Lung (tissue), 11 donors: ENCODE measurements at regions not wholly inside any gene's neighbourhood (a gene's known extent, or its start where the extent isn't known, plus 50 kb on each side); places are given as distances from the start of the nearest gene placed in this dataset.
A peak's percentile ranks its signal among the peaks of the same experiment; 100 is the strongest.

Experiments used
- ATAC-seq: fragments of 200-7000 bp; cut with Tn5 transposase; one replicate; pipeline ENCODE4 v1.9.1; 2020; ENCODE audit warnings: moderate number of reproducible peaks; ENCODE audit not compliant: insufficient read depth, low FRiP score
- DNase-seq, 3 donors: peaks; one replicate each; pipeline ENCODE4 v3.0.0-alpha.2; 2013 to 2017
- H3K27ac ChIP-seq, 2 donors: one replicate each; pipeline ENCODE4 v1.5.1; 2013; ENCODE audit warnings: mild to moderate bottlenecking in 2 of 2, moderate library complexity in 2 of 2, control low read depth in 1 of 2, inconsistent platforms in 1 of 2, low read depth in 1 of 2, low read length in 1 of 2
- H3K27me3 ChIP-seq, 3 donors: one replicate each; pipeline ENCODE4 v1.5.1; 2013; ENCODE audit warnings: low read length in 2 of 3; ENCODE audit not compliant: control insufficient read depth in 3 of 3, insufficient read depth in 3 of 3
- H3K36me3 ChIP-seq, 4 donors: one replicate each; pipeline ENCODE4 v1.5.1; 2013; ENCODE audit warnings: low read length in 4 of 4, mild to moderate bottlenecking in 1 of 4, moderate library complexity in 1 of 4; ENCODE audit not compliant: control insufficient read depth in 4 of 4, insufficient read depth in 4 of 4
- H3K4me1 ChIP-seq, 5 donors: one replicate each; pipeline ENCODE4 v1.5.1; 2013; ENCODE audit warnings: low read length in 5 of 5, mild to moderate bottlenecking in 2 of 5, moderate library complexity in 1 of 5; ENCODE audit not compliant: control insufficient read depth in 5 of 5, insufficient read depth in 5 of 5
- H3K4me3 ChIP-seq: one replicate; pipeline ENCODE4 v1.5.1; 2013; ENCODE audit warnings: mild to moderate bottlenecking, control low read depth, moderate library complexity
- H3K9ac ChIP-seq, 2 donors: one replicate each; pipeline ENCODE4 v1.5.1; 2013; ENCODE audit warnings: low read length in 2 of 2, control low read depth in 1 of 2; ENCODE audit not compliant: insufficient read depth in 1 of 2
- H3K9me3 ChIP-seq, 4 donors: one replicate each; pipeline ENCODE4 v1.5.1; 2013; ENCODE audit warnings: low read length in 3 of 4, mild to moderate bottlenecking in 1 of 4, moderate library complexity in 1 of 4; ENCODE audit not compliant: control insufficient read depth in 4 of 4, insufficient read depth in 3 of 4
- CTCF ChIP-seq: IDR thresholded peaks from 2 replicates; pipeline ENCODE4 v1.5.1; 2012; ENCODE audit warnings: mild to moderate bottlenecking; ENCODE audit errors: control extremely low read depth, extremely low read depth
- WGBS, 2 donors: extraction: QIAGEN DNeasy Blood & Tissue Kit; methylation state at CpG; one replicate each; pipeline ENCODE4 v1.1.7; 2013; 5-methylcytosine and 5-hydroxymethylcytosine counted together
- donor health status: control.
- donor health status: control.
- donor health status: Bipolar disorder and iron deficiency.
- donor health status: healthy.
- donor health status: DM: yes; HTN: yes; CAD: no.

- H3K9me3 ChIP-seq = no peaks in the 10 kb centered on the region
Measured at GRCh38 chr10:3331690-3332230, 159.2 kb upstream of the PITRM1 start.

GRCh38 chr10:3331187-3331586, 158.6 kb upstream of the PITRM1 start:
- H3K9me3 ChIP-seq = no peaks in the 10 kb centered on the region
- H3K27me3 ChIP-seq = no peaks in the 10 kb centered on the region
- no peak overlapping the region for H3K27ac ChIP-seq
- no peak overlapping the region for H3K9ac ChIP-seq
- no peak for TF ChIP-seq CTCF
- 96 to 97% methylated on average over 17 of the region's 17 CpGs for WGBS, 2 donors
- no peaks in the 10 kb centered on the region for H3K4me1 ChIP-seq
- H3K4me3 ChIP-seq = no peak overlapping the region
- no peak for DNase-seq
- ATAC-seq = no peak
- H3K36me3 ChIP-seq = no peaks in the 10 kb centered on the region

More at GRCh38 chr10:3331690-3332230, 159.2 kb upstream of the PITRM1 start:
- no peak overlapping the region for H3K4me3 ChIP-seq
- H3K4me1 ChIP-seq = no peaks in the 10 kb centered on the region
- no peak for DNase-seq
- WGBS, 2 donors = 94 to 95% methylated on average over 23 of the region's 23 CpGs
- no peaks in the 10 kb centered on the region for H3K27me3 ChIP-seq
- H3K9ac ChIP-seq = no peak overlapping the region
- no peak overlapping the region for H3K27ac ChIP-seq
- ATAC-seq = no peak
- H3K36me3 ChIP-seq = no peaks in the 10 kb centered on the region
- TF ChIP-seq CTCF = no peak

GRCh38 chr10:3330663-3331062, 158.1 kb upstream of the PITRM1 start:
- no peaks in the 10 kb centered on the region for H3K27me3 ChIP-seq
- H3K27ac ChIP-seq = no peak overlapping the region
- whole genome bisulfite sequencing, 2 donors = 76 to 86% methylated on average over 8 of the region's 8 CpGs
- H3K4me3 ChIP-seq = no peak overlapping the region
- DNase-seq (no peak), ATAC-seq (peak; percentile 53)
- no peaks in the 10 kb centered on the region for H3K36me3 ChIP-seq
- no peaks in the 10 kb centered on the region for H3K4me1 ChIP-seq
- no peak overlapping the region for H3K9ac ChIP-seq
- no peaks in the 10 kb centered on the region for H3K9me3 ChIP-seq
- no peak for TF ChIP-seq CTCF
